ENCODE measurements at regions not wholly inside any gene's neighbourhood (a gene's known extent, or its start where the extent isn't known, plus 50 kb on each side); places are given as distances from the start of the nearest gene placed in this dataset.

DNA sequence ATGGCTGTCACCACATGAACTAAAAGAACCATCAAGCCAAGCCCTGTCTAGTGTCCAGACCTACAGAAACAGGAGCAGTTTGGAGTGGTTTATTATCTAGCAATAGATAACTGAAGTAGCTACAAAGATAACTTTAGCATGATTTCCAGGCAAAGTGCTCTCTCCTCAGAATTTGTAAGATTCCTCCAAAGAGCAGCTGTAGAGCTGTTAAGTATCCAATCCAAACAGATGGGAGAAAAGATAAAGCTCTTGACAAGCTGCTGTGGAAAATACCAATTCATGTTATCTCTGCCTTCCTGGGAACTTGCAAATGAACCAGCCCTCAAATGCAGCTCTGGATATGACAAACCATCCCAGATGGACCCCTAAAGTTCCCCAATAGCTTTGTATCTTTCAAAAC, 78.9 kb upstream of the RESF1 start:
- no peaks in the 10 kb centered on the region for H3K27me3 Mint-ChIP-seq (ENCODE audit: low read depth, unreplicated experiment)
- Histone ChIP-seq H3K4me2 (ENCODE audit: low read length) (no peak overlapping the region), H3K36me3 (ENCODE audit: insufficient read depth, low read length) (no peaks in the 10 kb centered on the region), H3K79me2 (ENCODE audit: insufficient read depth, low read length) (no peaks in the 10 kb centered on the region), H3K4me3 (ENCODE audit: insufficient read depth, low read depth, low read length) (no peak overlapping the region), H3K9ac (ENCODE audit: low read length) (no peak overlapping the region), H3K9me3 (ENCODE audit: insufficient read depth, low read depth, low read length) (no peaks in the 10 kb centered on the region), H2AFZ (ENCODE audit: low read depth, low read length) (no peak overlapping the region), H3K27me3 (ENCODE audit: insufficient read depth, low read length) (no peaks in the 10 kb centered on the region), H3K27ac (ENCODE audit: low read depth, low read length) (no peak overlapping the region), H4K20me1 (ENCODE audit: insufficient read depth, low read length) (no peaks in the 10 kb centered on the region), H3K4me1 (ENCODE audit: insufficient read depth, low read length) (no peaks in the 10 kb centered on the region)
- FAIRE-seq (no peak), DNase-seq (ENCODE audit: low read depth) (peak; percentile 76)
- no peaks in the 10 kb centered on the region for H3K9me3 Mint-ChIP-seq (ENCODE audit: unreplicated experiment)
- TF ChIP-seq, protein P1, sequence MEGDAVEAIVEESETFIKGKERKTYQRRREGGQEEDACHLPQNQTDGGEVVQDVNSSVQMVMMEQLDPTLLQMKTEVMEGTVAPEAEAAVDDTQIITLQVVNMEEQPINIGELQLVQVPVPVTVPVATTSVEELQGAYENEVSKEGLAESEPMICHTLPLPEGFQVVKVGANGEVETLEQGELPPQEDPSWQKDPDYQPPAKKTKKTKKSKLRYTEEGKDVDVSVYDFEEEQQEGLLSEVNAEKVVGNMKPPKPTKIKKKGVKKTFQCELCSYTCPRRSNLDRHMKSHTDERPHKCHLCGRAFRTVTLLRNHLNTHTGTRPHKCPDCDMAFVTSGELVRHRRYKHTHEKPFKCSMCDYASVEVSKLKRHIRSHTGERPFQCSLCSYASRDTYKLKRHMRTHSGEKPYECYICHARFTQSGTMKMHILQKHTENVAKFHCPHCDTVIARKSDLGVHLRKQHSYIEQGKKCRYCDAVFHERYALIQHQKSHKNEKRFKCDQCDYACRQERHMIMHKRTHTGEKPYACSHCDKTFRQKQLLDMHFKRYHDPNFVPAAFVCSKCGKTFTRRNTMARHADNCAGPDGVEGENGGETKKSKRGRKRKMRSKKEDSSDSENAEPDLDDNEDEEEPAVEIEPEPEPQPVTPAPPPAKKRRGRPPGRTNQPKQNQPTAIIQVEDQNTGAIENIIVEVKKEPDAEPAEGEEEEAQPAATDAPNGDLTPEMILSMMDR (IDR thresholded peaks at IDR 0.05; ENCODE audit: insufficient read depth, low read depth, low read length), result no peak
- no peak for TF ChIP-seq EZH2 (IDR thresholded peaks at IDR 0.05; ENCODE audit: insufficient read depth, low read length)
- H3K27ac Mint-ChIP-seq (ENCODE audit: unreplicated experiment), result no peak overlapping the region
- H3K4me3 Mint-ChIP-seq (ENCODE audit: unreplicated experiment), result no peak overlapping the region
- H3K4me1 Mint-ChIP-seq (ENCODE audit: low read depth, unreplicated experiment), result no peaks in the 10 kb centered on the region
- H3K36me3 Mint-ChIP-seq (ENCODE audit: low read depth, unreplicated experiment), result no peaks in the 10 kb centered on the region

DNA sequence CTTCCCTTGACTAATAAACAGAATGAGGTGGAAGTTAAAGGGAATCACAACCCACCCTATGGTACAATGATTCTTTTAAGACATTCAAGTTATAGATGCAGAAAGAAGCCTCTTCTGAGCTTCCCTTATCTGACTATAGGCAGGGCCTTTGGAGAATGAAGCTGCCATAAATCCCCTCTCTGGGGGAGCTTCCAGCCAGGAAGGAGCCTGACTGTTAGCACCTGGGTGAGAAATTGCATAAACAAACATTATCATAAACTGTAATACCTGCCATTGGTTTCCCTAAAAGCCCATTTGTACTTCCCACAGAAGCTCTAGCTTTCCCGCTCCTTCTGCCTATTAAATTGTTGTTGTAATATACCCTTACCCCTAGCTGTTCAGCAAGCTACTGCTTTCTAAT, 81.3 kb upstream of the RESF1 start:
- H3K4me3 ChIP-seq (ENCODE audit: insufficient read depth, low read depth, low read length), result no peak overlapping the region
- Mint-ChIP-seq H3K36me3 (ENCODE audit: low read depth, unreplicated experiment) (no peaks in the 10 kb centered on the region), H3K4me3 (ENCODE audit: unreplicated experiment) (no peak overlapping the region), H3K27ac (ENCODE audit: unreplicated experiment) (no peak overlapping the region), H3K4me1 (ENCODE audit: low read depth, unreplicated experiment) (no peaks in the 10 kb centered on the region), H3K27me3 (ENCODE audit: low read depth, unreplicated experiment) (no peaks in the 10 kb centered on the region), H3K9me3 (ENCODE audit: unreplicated experiment) (peaks cover 4% of the 10 kb centered on the region)
- no peak overlapping the region for H3K9ac ChIP-seq (ENCODE audit: low read length)
- no peaks in the 10 kb centered on the region for H4K20me1 ChIP-seq (ENCODE audit: insufficient read depth, low read length)
- H2AFZ ChIP-seq (ENCODE audit: low read depth, low read length), result no peak overlapping the region
- H3K36me3 ChIP-seq (ENCODE audit: insufficient read depth, low read length), result no peaks in the 10 kb centered on the region
- no peak for DNase-seq (ENCODE audit: low read depth)
- H3K4me2 ChIP-seq (ENCODE audit: low read length), result no peak overlapping the region
- H3K27ac ChIP-seq (ENCODE audit: low read depth, low read length), result no peak overlapping the region
- no peak for FAIRE-seq
- no peaks in the 10 kb centered on the region for H3K9me3 ChIP-seq (ENCODE audit: insufficient read depth, low read depth, low read length)
- peaks cover 3% of the 10 kb centered on the region for H3K4me1 ChIP-seq (ENCODE audit: insufficient read depth, low read length)
- H3K79me2 ChIP-seq (ENCODE audit: insufficient read depth, low read length), result no peaks in the 10 kb centered on the region
- TF ChIP-seq, protein P1 (IDR thresholded peaks at IDR 0.05; ENCODE audit: insufficient read depth, low read depth, low read length), result no peak
- TF ChIP-seq EZH2 (IDR thresholded peaks at IDR 0.05; ENCODE audit: insufficient read depth, low read length), result no peak
- no peaks in the 10 kb centered on the region for H3K27me3 ChIP-seq (ENCODE audit: insufficient read depth, low read length)

DNA sequence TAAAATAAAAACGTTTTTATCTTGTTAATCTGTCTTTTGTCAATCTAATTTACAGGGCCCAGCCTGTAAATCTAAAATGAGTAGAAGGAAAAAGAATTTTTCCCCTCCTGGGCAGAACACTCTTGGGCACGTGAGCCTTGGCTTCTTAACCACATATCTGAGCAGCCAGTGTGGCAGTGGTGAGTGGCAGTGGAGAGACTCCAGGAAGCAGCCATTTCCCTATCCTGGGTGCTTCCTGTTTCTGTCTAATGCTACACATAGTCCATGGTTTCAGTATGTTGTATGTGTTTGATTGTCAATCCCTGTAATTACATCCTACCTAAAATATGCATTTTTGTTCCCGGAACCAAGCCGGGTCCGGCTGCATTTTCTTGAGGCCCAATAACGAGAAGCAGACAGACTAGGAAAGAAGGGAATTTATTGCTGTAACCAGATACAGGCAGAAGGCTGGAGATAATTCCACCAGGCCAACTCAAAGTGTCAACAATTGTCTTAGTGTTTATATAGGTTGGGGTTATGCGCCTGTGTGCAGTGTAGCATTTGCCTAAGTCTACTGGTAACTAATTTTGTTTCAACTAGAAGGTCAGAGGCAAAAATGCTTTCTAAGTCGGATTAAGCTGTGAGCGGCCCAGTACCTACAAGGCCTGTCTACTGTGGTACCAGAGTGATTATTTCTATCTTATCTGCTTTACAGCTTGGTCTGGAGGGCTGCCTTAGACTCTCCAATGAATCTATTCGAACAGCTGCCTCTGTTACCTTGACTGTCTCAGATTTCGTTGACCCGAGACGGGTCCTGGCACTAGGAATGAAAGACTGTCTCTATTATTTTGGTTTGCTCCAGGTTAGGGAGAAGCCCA, 82.4 kb upstream of the RESF1 start:
- no peak for FAIRE-seq
- Mint-ChIP-seq H3K36me3 (ENCODE audit: low read depth, unreplicated experiment) (no peaks in the 10 kb centered on the region), H3K27ac (ENCODE audit: unreplicated experiment) (no peak overlapping the region), H3K4me3 (ENCODE audit: unreplicated experiment) (no peak overlapping the region), H3K4me1 (ENCODE audit: low read depth, unreplicated experiment) (no peaks in the 10 kb centered on the region), H3K27me3 (ENCODE audit: low read depth, unreplicated experiment) (no peaks in the 10 kb centered on the region), H3K9me3 (ENCODE audit: unreplicated experiment) (peaks cover 8% of the 10 kb centered on the region)
- H2AFZ ChIP-seq (ENCODE audit: low read depth, low read length), result no peak overlapping the region
- H3K4me3 ChIP-seq (ENCODE audit: insufficient read depth, low read depth, low read length), result no peak overlapping the region
- no peak overlapping the region for H3K9ac ChIP-seq (ENCODE audit: low read length)
- no peak for DNase-seq (ENCODE audit: low read depth)
- H3K4me2 ChIP-seq (ENCODE audit: low read length), result no peak overlapping the region
- H3K27ac ChIP-seq (ENCODE audit: low read depth, low read length), result no peak overlapping the region
- H3K4me1 ChIP-seq (ENCODE audit: insufficient read depth, low read length), result peaks cover 3% of the 10 kb centered on the region
- H4K20me1 ChIP-seq (ENCODE audit: insufficient read depth, low read length), result no peaks in the 10 kb centered on the region
- no peaks in the 10 kb centered on the region for H3K79me2 ChIP-seq (ENCODE audit: insufficient read depth, low read length)
- no peaks in the 10 kb centered on the region for H3K9me3 ChIP-seq (ENCODE audit: insufficient read depth, low read depth, low read length)
- TF ChIP-seq, protein P1 (IDR thresholded peaks at IDR 0.05; ENCODE audit: insufficient read depth, low read depth, low read length), result no peak
- TF ChIP-seq EZH2 (IDR thresholded peaks at IDR 0.05; ENCODE audit: insufficient read depth, low read length), result no peak
- no peaks in the 10 kb centered on the region for H3K36me3 ChIP-seq (ENCODE audit: insufficient read depth, low read length)
- no peaks in the 10 kb centered on the region for H3K27me3 ChIP-seq (ENCODE audit: insufficient read depth, low read length)
